GM12878 (cell line): ENCODE measurements at regions not wholly inside any gene's neighbourhood (a gene's known extent, or its start where the extent isn't known, plus 50 kb on each side); places are given as distances from the start of the nearest gene placed in this dataset.

ENCODE experiments used
- ATAC-seq: fragments of 200-7000 bp; cut with Tn5 transposase; 3 replicates; pipeline ENCODE4 v1.9.1; 2020; ENCODE audit warnings: mild to moderate bottlenecking, moderate library complexity
- BruUV-seq: library from RNA; stranded (reverse); fragments of 400-500 nt; replicated peaks from 2 replicates; lab custom pipeline; 2021; lab: Mats Ljungman, UMichigan
- CTCF ChIA-PET: fragments of 300-600 bp; sonication (Branson Sonifier 250); formaldehyde crosslinking; extraction: SDS; loops from one replicate; lab custom pipeline; 2021; ENCODE audit warnings: inconsistent platforms; lab: Yijun Ruan, JAX
- POLR2A ChIA-PET: fragments of 350-600 bp; formaldehyde crosslinking; extraction: SDS; loops from one replicate; lab custom pipeline; 2021; ENCODE audit warnings: inconsistent platforms; lab: Charles Lee
- RAD21 ChIA-PET: fragments of 300-600 bp; sonication (Branson Sonifier 250); formaldehyde crosslinking; loops from one replicate; lab custom pipeline; 2023; ENCODE audit warnings: antibody characterized with exemption; ENCODE audit not compliant: unreplicated experiment; lab: Charles Lee
- SMC1A ChIA-PET: fragments of 300-600 bp; sonication (Branson Sonifier 250); formaldehyde crosslinking; loops from one replicate; lab custom pipeline; 2023; ENCODE audit not compliant: unreplicated experiment, uncharacterized antibody; lab: Charles Lee
- DNase-seq: peaks from one replicate; pipeline ENCODE4 v3.0.0-alpha.2; 2011; ENCODE audit warnings: low read depth, low spot score
- FAIRE-seq: peaks from 3 replicates; lab custom pipeline; 2011; peaks lifted over from hg19 to GRCh38; lab: Jason Lieb, UNC
- H2AFZ ChIP-seq: 2 replicates; pipeline ENCODE4 v1.6.0; 2011; ENCODE audit warnings: low read depth, low read length, control low read depth; ENCODE audit not compliant: control insufficient read depth
- H3K27ac ChIP-seq: 2 replicates; pipeline ENCODE4 v1.5.1; 2011; ENCODE audit warnings: control low read depth; ENCODE audit not compliant: control insufficient read depth, insufficient read depth
- H3K27me3 ChIP-seq, 2 experiments: replicated peaks in 1 of 2; 2 replicates each; pipeline versions ENCODE4 v1.6.0 to v1.6.1; 2011; ENCODE audit warnings: low read length in 1 of 2; ENCODE audit not compliant: control insufficient read depth in 2 of 2, insufficient read depth in 2 of 2
- H3K36me3 ChIP-seq, 2 experiments: 2 replicates each; pipeline ENCODE4 v1.5.1; 2011; ENCODE audit warnings: low read length in 1 of 2; ENCODE audit not compliant: control insufficient read depth in 2 of 2, insufficient read depth in 2 of 2
- H3K4me1 ChIP-seq: 2 replicates; pipeline ENCODE4 v1.6.1; 2011; ENCODE audit warnings: mild to moderate bottlenecking, low read length, moderate library complexity, mixed read lengths; ENCODE audit not compliant: control insufficient read depth, insufficient read depth
- H3K4me2 ChIP-seq: 2 replicates; pipeline ENCODE4 v1.6.0; 2011; ENCODE audit warnings: control low read depth; ENCODE audit not compliant: control insufficient read depth, insufficient read depth
- H3K4me3 ChIP-seq: fragments of 200-600 bp; sonication (generic); 2 replicates; pipeline ENCODE4 v1.5.1; 2016
- H3K79me2 ChIP-seq: 2 replicates; pipeline ENCODE4 v1.6.0; 2011; ENCODE audit warnings: low read length; ENCODE audit not compliant: control insufficient read depth, insufficient read depth
- H3K9ac ChIP-seq: 2 replicates; pipeline ENCODE4 v1.8.0; 2011; ENCODE audit warnings: low read length, control low read depth, mixed read lengths; ENCODE audit not compliant: control insufficient read depth, insufficient read depth
- H3K9me3 ChIP-seq: replicated peaks from 3 replicates; pipeline ENCODE4 v1.5.1; 2011; ENCODE audit warnings: mild to moderate bottlenecking, low read length; ENCODE audit not compliant: control insufficient read depth, insufficient read depth
- H4K20me1 ChIP-seq: 2 replicates; pipeline ENCODE4 v1.6.0; 2011; ENCODE audit not compliant: control insufficient read depth, insufficient read depth
- CREM ChIP-seq: IDR thresholded peaks from 2 replicates; pipeline ENCODE4 v1.6.1; 2014; ENCODE audit warnings: antibody characterized with exemption, low read depth
- HDAC6 ChIP-seq: fragments of 200-600 bp; sonication (generic); IDR thresholded peaks from one replicate; pipeline ENCODE4 v1.8.0; 2017; ENCODE audit warnings: antibody characterized with exemption; ENCODE audit not compliant: unreplicated experiment
- NBN ChIP-seq: fragments of 450-650 bp; IDR thresholded peaks from 2 replicates; pipeline ENCODE4 v1.6.1; 2016
- NR2C2 ChIP-seq: IDR thresholded peaks from 2 replicates; pipeline ENCODE4 v1.6.1; 2011; ENCODE audit warnings: borderline replicate concordance, low read depth; ENCODE audit not compliant: control insufficient read depth, insufficient read length
- PML ChIP-seq: IDR thresholded peaks from 2 replicates; pipeline ENCODE4 v1.6.1; 2012; ENCODE audit warnings: low read length, inconsistent platforms
- SIX5 ChIP-seq: IDR thresholded peaks from 2 replicates; pipeline ENCODE4 v1.6.1; 2011; ENCODE audit warnings: mild to moderate bottlenecking, low read depth, low read length, moderate library complexity; ENCODE audit not compliant: severe bottlenecking
- TBL1XR1 ChIP-seq: IDR thresholded peaks from 2 replicates; pipeline ENCODE4 v1.6.1; 2012; ENCODE audit warnings: low read depth, low read length, improper control_type of control experiment
- ZNF274 ChIP-seq: IDR thresholded peaks from one replicate; pipeline ENCODE4 v1.8.0; 2011; ENCODE audit not compliant: insufficient read length, insufficient read depth
- ZSCAN29 ChIP-seq: fragments of 450-650 bp; IDR thresholded peaks from 2 replicates; pipeline ENCODE4 v1.6.1; 2017; ENCODE audit warnings: mild to moderate bottlenecking, moderate library complexity
- WGBS: methylation state at CpG from one replicate; pipeline ENCODE4 v1.1.6; 2016; ENCODE audit warnings: low lambda C conversion rate; ENCODE audit not compliant: insufficient replicate concordance, insufficient coverage; ENCODE audit errors: missing lambda C conversion rate; 5-methylcytosine and 5-hydroxymethylcytosine counted together
- in situ Hi-C: fragments of 300-500 bp; cut with MboI; formaldehyde crosslinking; loops from 9 replicates; pipeline ENCODE4 v1.14.3; 2018; ENCODE audit warnings: mixed read lengths
- intact Hi-C: fragments of 100-400 bp; cut with micrococcal nuclease; formaldehyde crosslinking; loops from one replicate; pipeline ENCODE4 v1.14.2; 2022; ENCODE audit not compliant: unreplicated experiment
- TF ChIP-seq, protein P1 (sequence below): fragments of 450-650 bp; IDR thresholded peaks from 2 replicates; pipeline ENCODE4 v1.6.1; 2018; ENCODE audit warnings: borderline replicate concordance, mild to moderate bottlenecking; ENCODE audit not compliant: partially characterized antibody
- TF ChIP-seq, protein P2 (sequence below): fragments of 450-650 bp; conservative IDR thresholded peaks from 2 replicates; pipeline ENCODE4 v1.6.1; 2017; ENCODE audit warnings: mild to moderate bottlenecking, moderate library complexity
- TF ChIP-seq, protein P3 (sequence below): fragments of 450-650 bp; IDR thresholded peaks from 2 replicates; pipeline ENCODE4 v1.6.1; 2017; ENCODE audit warnings: low read depth, mild to moderate bottlenecking, moderate library complexity
- TF ChIP-seq, protein P4 (sequence below): fragments of 450-650 bp; IDR thresholded peaks from 2 replicates; pipeline ENCODE4 v1.6.1; 2017; ENCODE audit warnings: mild to moderate bottlenecking, moderate library complexity

DNA sequence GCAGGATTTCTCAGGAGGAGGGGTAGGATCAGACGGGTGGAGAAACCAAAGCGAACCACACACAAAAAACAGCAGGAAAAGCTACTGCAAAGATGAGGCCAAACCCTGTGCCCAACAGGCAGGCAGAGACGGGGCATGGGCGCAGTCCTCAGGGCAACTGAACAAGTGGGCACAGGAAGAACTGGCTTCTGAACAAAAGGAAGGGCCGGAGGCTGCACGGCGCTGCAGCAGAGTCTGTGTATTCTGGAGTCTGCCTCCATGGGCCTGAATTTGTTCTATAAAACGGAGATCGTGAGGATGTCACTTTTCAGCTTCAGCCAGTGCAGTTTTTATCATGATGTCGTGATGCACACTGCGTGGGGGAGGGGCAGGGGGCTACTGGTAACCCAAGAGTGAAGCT, 1026.0 kb downstream of the TBC1D22A start (continued):
- TF ChIP-seq ZNF274 = no peak
- TF ChIP-seq, protein P1, sequence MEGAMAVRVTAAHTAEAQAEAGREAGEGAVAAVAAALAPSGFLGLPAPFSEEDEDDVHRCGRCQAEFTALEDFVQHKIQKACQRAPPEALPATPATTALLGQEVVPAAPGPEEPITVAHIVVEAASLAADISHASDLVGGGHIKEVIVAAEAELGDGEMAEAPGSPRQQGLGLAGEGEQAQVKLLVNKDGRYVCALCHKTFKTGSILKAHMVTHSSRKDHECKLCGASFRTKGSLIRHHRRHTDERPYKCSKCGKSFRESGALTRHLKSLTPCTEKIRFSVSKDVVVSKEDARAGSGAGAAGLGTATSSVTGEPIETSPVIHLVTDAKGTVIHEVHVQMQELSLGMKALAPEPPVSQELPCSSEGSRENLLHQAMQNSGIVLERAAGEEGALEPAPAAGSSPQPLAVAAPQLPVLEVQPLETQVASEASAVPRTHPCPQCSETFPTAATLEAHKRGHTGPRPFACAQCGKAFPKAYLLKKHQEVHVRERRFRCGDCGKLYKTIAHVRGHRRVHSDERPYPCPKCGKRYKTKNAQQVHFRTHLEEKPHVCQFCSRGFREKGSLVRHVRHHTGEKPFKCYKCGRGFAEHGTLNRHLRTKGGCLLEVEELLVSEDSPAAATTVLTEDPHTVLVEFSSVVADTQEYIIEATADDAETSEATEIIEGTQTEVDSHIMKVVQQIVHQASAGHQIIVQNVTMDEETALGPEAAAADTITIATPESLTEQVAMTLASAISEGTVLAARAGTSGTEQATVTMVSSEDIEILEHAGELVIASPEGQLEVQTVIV = no peak
- TF ChIP-seq, protein P2, sequence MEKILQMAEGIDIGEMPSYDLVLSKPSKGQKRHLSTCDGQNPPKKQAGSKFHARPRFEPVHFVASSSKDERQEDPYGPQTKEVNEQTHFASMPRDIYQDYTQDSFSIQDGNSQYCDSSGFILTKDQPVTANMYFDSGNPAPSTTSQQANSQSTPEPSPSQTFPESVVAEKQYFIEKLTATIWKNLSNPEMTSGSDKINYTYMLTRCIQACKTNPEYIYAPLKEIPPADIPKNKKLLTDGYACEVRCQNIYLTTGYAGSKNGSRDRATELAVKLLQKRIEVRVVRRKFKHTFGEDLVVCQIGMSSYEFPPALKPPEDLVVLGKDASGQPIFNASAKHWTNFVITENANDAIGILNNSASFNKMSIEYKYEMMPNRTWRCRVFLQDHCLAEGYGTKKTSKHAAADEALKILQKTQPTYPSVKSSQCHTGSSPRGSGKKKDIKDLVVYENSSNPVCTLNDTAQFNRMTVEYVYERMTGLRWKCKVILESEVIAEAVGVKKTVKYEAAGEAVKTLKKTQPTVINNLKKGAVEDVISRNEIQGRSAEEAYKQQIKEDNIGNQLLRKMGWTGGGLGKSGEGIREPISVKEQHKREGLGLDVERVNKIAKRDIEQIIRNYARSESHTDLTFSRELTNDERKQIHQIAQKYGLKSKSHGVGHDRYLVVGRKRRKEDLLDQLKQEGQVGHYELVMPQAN = no peak
- no peak for TF ChIP-seq PML
- TF ChIP-seq HDAC6 = no peak
- no peak for TF ChIP-seq SIX5
- TF ChIP-seq ZSCAN29 = no peak

DNA sequence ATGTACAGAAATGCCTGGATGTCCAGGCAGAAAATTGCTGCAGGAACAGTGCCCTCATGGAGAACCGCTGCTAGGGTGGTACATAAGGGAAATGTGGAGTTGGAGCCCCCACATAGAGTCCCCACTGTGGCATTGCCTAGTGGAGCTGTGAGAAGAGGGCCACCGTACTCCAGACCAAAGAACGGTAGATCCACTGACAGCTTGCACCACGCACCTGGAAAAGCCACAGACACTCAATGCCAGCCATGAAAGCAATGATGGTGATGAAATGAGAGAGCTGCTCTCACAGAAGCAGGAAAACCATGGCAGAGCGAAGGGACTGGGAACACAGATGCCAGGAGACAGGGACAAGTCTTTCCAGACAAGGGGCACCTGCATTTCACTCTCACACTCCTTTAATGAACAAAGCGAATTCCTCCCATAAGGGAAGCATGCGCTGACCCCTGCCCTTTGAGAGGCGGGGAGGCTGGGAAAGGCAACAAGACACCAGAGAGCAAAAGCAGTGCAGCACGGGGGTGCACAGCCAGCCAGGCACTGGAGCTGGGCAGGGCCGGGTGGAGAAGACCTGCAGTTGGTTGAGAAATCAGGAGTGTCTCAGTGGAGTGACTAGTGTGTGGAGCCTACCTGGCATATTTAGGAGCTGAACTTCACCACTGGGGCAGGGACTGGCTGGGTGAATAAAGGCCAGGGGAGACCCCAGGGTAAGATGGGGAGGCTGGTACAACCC, 1025.2 kb downstream of the TBC1D22A start:
- no peaks in the 10 kb centered on the region; the same call in 2 of the 3 replicates for H3K9me3 ChIP-seq
- ATAC-seq = no peak
- WGBS = 42% methylated on average over 10 of the region's 10 CpGs
- no peaks in the 10 kb centered on the region for H3K27me3 ChIP-seq
- H3K4me1 ChIP-seq = no peaks in the 10 kb centered on the region
- no peak overlapping the region for H3K9ac ChIP-seq
- no peak for FAIRE-seq
- RAD21 ChIA-PET = no interaction called here
- in situ Hi-C loops = no loop called here
- CTCF ChIA-PET = no interaction called here
- no peak overlapping the region for H3K4me3 ChIP-seq
- POLR2A ChIA-PET = no interaction called here
- no peak for DNase-seq
- no peak overlapping the region for H3K27ac ChIP-seq
- H3K36me3 ChIP-seq = no peaks in the 10 kb centered on the region
- no peak overlapping the region for H3K4me2 ChIP-seq
- H4K20me1 ChIP-seq = no peaks in the 10 kb centered on the region
- intact Hi-C loops = no loop called here
- no TSS peak for BruUV-seq
- no peak overlapping the region for H2AFZ ChIP-seq
- no peaks in the 10 kb centered on the region for H3K79me2 ChIP-seq
- SMC1A ChIA-PET = no interaction called here
- TF ChIP-seq NBN (no peak), TBL1XR1 (no peak), NR2C2 (no peak), CREM (no peak)
- TF ChIP-seq, protein P3, sequence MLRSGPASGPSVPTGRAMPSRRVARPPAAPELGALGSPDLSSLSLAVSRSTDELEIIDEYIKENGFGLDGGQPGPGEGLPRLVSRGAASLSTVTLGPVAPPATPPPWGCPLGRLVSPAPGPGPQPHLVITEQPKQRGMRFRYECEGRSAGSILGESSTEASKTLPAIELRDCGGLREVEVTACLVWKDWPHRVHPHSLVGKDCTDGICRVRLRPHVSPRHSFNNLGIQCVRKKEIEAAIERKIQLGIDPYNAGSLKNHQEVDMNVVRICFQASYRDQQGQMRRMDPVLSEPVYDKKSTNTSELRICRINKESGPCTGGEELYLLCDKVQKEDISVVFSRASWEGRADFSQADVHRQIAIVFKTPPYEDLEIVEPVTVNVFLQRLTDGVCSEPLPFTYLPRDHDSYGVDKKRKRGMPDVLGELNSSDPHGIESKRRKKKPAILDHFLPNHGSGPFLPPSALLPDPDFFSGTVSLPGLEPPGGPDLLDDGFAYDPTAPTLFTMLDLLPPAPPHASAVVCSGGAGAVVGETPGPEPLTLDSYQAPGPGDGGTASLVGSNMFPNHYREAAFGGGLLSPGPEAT = no peak
- TF ChIP-seq, protein P4, sequence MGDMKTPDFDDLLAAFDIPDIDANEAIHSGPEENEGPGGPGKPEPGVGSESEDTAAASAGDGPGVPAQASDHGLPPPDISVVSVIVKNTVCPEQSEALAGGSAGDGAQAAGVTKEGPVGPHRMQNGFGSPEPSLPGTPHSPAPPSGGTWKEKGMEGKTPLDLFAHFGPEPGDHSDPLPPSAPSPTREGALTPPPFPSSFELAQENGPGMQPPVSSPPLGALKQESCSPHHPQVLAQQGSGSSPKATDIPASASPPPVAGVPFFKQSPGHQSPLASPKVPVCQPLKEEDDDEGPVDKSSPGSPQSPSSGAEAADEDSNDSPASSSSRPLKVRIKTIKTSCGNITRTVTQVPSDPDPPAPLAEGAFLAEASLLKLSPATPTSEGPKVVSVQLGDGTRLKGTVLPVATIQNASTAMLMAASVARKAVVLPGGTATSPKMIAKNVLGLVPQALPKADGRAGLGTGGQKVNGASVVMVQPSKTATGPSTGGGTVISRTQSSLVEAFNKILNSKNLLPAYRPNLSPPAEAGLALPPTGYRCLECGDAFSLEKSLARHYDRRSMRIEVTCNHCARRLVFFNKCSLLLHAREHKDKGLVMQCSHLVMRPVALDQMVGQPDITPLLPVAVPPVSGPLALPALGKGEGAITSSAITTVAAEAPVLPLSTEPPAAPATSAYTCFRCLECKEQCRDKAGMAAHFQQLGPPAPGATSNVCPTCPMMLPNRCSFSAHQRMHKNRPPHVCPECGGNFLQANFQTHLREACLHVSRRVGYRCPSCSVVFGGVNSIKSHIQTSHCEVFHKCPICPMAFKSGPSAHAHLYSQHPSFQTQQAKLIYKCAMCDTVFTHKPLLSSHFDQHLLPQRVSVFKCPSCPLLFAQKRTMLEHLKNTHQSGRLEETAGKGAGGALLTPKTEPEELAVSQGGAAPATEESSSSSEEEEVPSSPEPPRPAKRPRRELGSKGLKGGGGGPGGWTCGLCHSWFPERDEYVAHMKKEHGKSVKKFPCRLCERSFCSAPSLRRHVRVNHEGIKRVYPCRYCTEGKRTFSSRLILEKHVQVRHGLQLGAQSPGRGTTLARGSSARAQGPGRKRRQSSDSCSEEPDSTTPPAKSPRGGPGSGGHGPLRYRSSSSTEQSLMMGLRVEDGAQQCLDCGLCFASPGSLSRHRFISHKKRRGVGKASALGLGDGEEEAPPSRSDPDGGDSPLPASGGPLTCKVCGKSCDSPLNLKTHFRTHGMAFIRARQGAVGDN = no peak
